ENCODE measurements at regions not wholly inside any gene's neighbourhood (a gene's known extent, or its start where the extent isn't known, plus 50 kb on each side); places are given as distances from the start of the nearest gene placed in this dataset.

- H4K20me1 ChIP-seq (ENCODE audit: insufficient read depth, low read length) = no peaks in the 10 kb centered on the region
- H3K36me3 ChIP-seq (ENCODE audit: insufficient read depth, low read length) = no peaks in the 10 kb centered on the region
- DNase-seq (ENCODE audit: low spot score) = no peak
- no peak overlapping the region for H3K27ac ChIP-seq (ENCODE audit: low read depth, low read length, poor library complexity, severe bottlenecking)
- H3K4me3 ChIP-seq (ENCODE audit: low read depth, low read length, poor library complexity, severe bottlenecking) = no peak overlapping the region
- no peak overlapping the region for H2AFZ ChIP-seq (ENCODE audit: low read length)
- no TSS peak for BruUV-seq (replicated peaks)
- H3K4me1 ChIP-seq (ENCODE audit: insufficient read depth, low read length, poor library complexity, severe bottlenecking) = no peaks in the 10 kb centered on the region
- no peaks in the 10 kb centered on the region for H3K9me2 ChIP-seq (ENCODE audit: insufficient read depth, low read length)
- H3K4me2 ChIP-seq (ENCODE audit: low read length) = no peak overlapping the region
- no peaks in the 10 kb centered on the region for H3K79me2 ChIP-seq (ENCODE audit: insufficient read depth, low read depth, low read length)
- CTCF ChIA-PET (ENCODE audit: unreplicated experiment) = no interaction called here
- no peaks in the 10 kb centered on the region for H3K9me3 ChIP-seq (ENCODE audit: low read length)
- intact Hi-C loops (cut with micrococcal nuclease; ENCODE audit: unreplicated experiment) = no loop called here
- TF ChIP-seq CTCF (conservative IDR thresholded peaks at IDR 0.05; ENCODE audit: low read length) = no peak
- no peak for TF ChIP-seq EZH2phosphoT487 (IDR thresholded peaks at IDR 0.05; ENCODE audit: borderline replicate concordance, low read depth, low read length)
- POLR2A ChIA-PET = no interaction called here
These were observed 148.0 kb downstream of the RPLP1 start for GRCh38 chr15:69600556-69601085.

GRCh38 chr15:69601711-69602504, 149.3 kb downstream of the RPLP1 start:
- no TSS peak for BruUV-seq (replicated peaks)
- no peak for DNase-seq (ENCODE audit: low spot score)
- H3K4me1 ChIP-seq (ENCODE audit: insufficient read depth, low read length, poor library complexity, severe bottlenecking) = no peaks in the 10 kb centered on the region
- no peaks in the 10 kb centered on the region for H4K20me1 ChIP-seq (ENCODE audit: insufficient read depth, low read length)
- intact Hi-C loops (cut with micrococcal nuclease; ENCODE audit: unreplicated experiment) = no loop called here
- CTCF ChIA-PET (ENCODE audit: unreplicated experiment) = no interaction called here
- no peak overlapping the region for H3K4me3 ChIP-seq (ENCODE audit: low read depth, low read length, poor library complexity, severe bottlenecking)
- no peak overlapping the region for H3K4me2 ChIP-seq (ENCODE audit: low read length)
- no peaks in the 10 kb centered on the region for H3K9me2 ChIP-seq (ENCODE audit: insufficient read depth, low read length)
- H3K27ac ChIP-seq (ENCODE audit: low read depth, low read length, poor library complexity, severe bottlenecking) = no peak overlapping the region
- POLR2A ChIA-PET = no interaction called here
- TF ChIP-seq EZH2phosphoT487 (IDR thresholded peaks at IDR 0.05; ENCODE audit: borderline replicate concordance, low read depth, low read length) = no peak
- no peak for TF ChIP-seq CTCF (conservative IDR thresholded peaks at IDR 0.05; ENCODE audit: low read length)
- no peaks in the 10 kb centered on the region for H3K79me2 ChIP-seq (ENCODE audit: insufficient read depth, low read depth, low read length)
- H3K9me3 ChIP-seq (ENCODE audit: low read length) = no peaks in the 10 kb centered on the region
- no peaks in the 10 kb centered on the region for H3K36me3 ChIP-seq (ENCODE audit: insufficient read depth, low read length)
- H2AFZ ChIP-seq (ENCODE audit: low read length) = no peak overlapping the region

- no peaks in the 10 kb centered on the region for H3K9me3 ChIP-seq (ENCODE audit: low read length)
- H2AFZ ChIP-seq (ENCODE audit: low read length) = no peak overlapping the region
- no peak overlapping the region for H3K4me2 ChIP-seq (ENCODE audit: low read length)
- no TSS peak for BruUV-seq (replicated peaks)
- H3K79me2 ChIP-seq (ENCODE audit: insufficient read depth, low read depth, low read length) = no peaks in the 10 kb centered on the region
- ChIA-PET POLR2A (no interaction called here), CTCF (ENCODE audit: unreplicated experiment) (interaction anchor here (0.6 kb wide), 1 partner anchor 320 kb away, joined by 4 read pairs; no protein-coding TSS in a partner anchor)
- no peak for DNase-seq (ENCODE audit: low spot score)
- no peak overlapping the region for H3K27ac ChIP-seq (ENCODE audit: low read depth, low read length, poor library complexity, severe bottlenecking)
- TF ChIP-seq EZH2phosphoT487 (IDR thresholded peaks at IDR 0.05; ENCODE audit: borderline replicate concordance, low read depth, low read length) (no peak), CTCF (conservative IDR thresholded peaks at IDR 0.05; ENCODE audit: low read length) (no peak)
- no peaks in the 10 kb centered on the region for H4K20me1 ChIP-seq (ENCODE audit: insufficient read depth, low read length)
- H3K9me2 ChIP-seq (ENCODE audit: insufficient read depth, low read length) = no peaks in the 10 kb centered on the region
- no peaks in the 10 kb centered on the region for H3K4me1 ChIP-seq (ENCODE audit: insufficient read depth, low read length, poor library complexity, severe bottlenecking)
- no peak overlapping the region for H3K4me3 ChIP-seq (ENCODE audit: low read depth, low read length, poor library complexity, severe bottlenecking)
- H3K36me3 ChIP-seq (ENCODE audit: insufficient read depth, low read length) = no peaks in the 10 kb centered on the region
- intact Hi-C loops (cut with micrococcal nuclease; ENCODE audit: unreplicated experiment) = no loop called here
These were observed 150.3 kb downstream of the RPLP1 start for GRCh38 chr15:69602921-69603320.
